Tibial nerve (tissue), 4 donors: ENCODE measurements at regions not wholly inside any gene's neighbourhood (a gene's known extent, or its start where the extent isn't known, plus 50 kb on each side); places are given as distances from the start of the nearest gene placed in this dataset.

Experiments used
- DNase-seq, 2 donors: peaks; one replicate each; pipeline ENCODE4 v3.0.0-alpha.2; 2019; ENCODE audit warnings: low spot score in 2 of 2
- H3K27ac ChIP-seq, 4 donors: fragments of 200-600 bp; sonication (generic) in 3 of 4; one replicate each; pipeline ENCODE4 v1.5.1; 2017 to 2019; ENCODE audit warnings: mild to moderate bottlenecking in 1 of 4
- H3K27me3 ChIP-seq, 2 donors: fragments of 200-600 bp; sonication (generic) in 1 of 2; one replicate each; pipeline versions ENCODE4 v1.5.1 to v1.6.0; 2017 to 2019
- H3K36me3 ChIP-seq, 3 donors: fragments of 200-600 bp; sonication (generic); one replicate each; pipeline ENCODE4 v1.5.1; 2018 to 2019
- H3K4me1 ChIP-seq, 4 donors: fragments of 200-600 bp; sonication (generic) in 3 of 4; one replicate each; pipeline ENCODE4 v1.5.1; 2017 to 2019
- H3K4me3 ChIP-seq, 4 donors: fragments of 200-600 bp; sonication (generic) in 3 of 4; one replicate each; pipeline ENCODE4 v1.5.1; 2017 to 2019; ENCODE audit warnings: mild to moderate bottlenecking in 1 of 4, moderate library complexity in 1 of 4
- H3K9me3 ChIP-seq, 4 donors: fragments of 200-600 bp; sonication (generic) in 3 of 4; one replicate each; pipeline ENCODE4 v1.5.1; 2017 to 2019
- CTCF ChIP-seq, 5 experiments: fragments of 200-600 bp in 3 of 5; fragments of 450-650 bp in 2 of 5; sonication (generic) in 3 of 5; IDR thresholded peaks; one replicate each; pipeline ENCODE4 v1.5.1; 2016 to 2019; ENCODE audit warnings: antibody characterized with exemption in 5 of 5, mild to moderate bottlenecking in 3 of 5, moderate library complexity in 2 of 5
- EP300 ChIP-seq, 2 donors: sonication (generic); formaldehyde crosslinking; IDR thresholded peaks; one replicate each; pipeline ENCODE4 v1.6.1; 2017; ENCODE audit warnings: antibody characterized with exemption in 2 of 2, mild to moderate bottlenecking in 1 of 2
- POLR2A ChIP-seq, 2 donors: fragments of 450-650 bp; IDR thresholded peaks; one replicate each; pipeline ENCODE4 v1.6.1; 2017; ENCODE audit warnings: antibody characterized with exemption in 2 of 2, mild to moderate bottlenecking in 2 of 2, moderate library complexity in 2 of 2
- WGBS, 2 donors: methylation state at CpG; one replicate each; pipeline ENCODE4 v1.1.5; 2018; 5-methylcytosine and 5-hydroxymethylcytosine counted together

GRCh38 chr18:44497311-44497710, 183.4 kb upstream of the SETBP1 start:
- DNase-seq: no peak
- Histone ChIP-seq H3K36me3 (no peaks in the 10 kb centered on the region), H3K4me3 (no peak overlapping the region), H3K9me3 (no peaks in the 10 kb centered on the region), H3K27ac (no peak overlapping the region), H3K27me3 (no peaks in the 10 kb centered on the region), H3K4me1 (no peaks in the 10 kb centered on the region)
- 47 to 57% methylated on average over 3 of the region's 3 CpGs for WGBS, 2 donors
- TF ChIP-seq POLR2A (IDR thresholded peaks at IDR 0.05) (no peak), CTCF (IDR thresholded peaks at IDR 0.05) (no peak), EP300 (IDR thresholded peaks at IDR 0.05) (no peak)

- DNase-seq: no peak
- Histone ChIP-seq H3K4me1 (no peaks in the 10 kb centered on the region), H3K4me3 (no peak overlapping the region), H3K9me3 (no peaks in the 10 kb centered on the region), H3K27ac (no peak overlapping the region), H3K36me3 (no peaks in the 10 kb centered on the region), H3K27me3 (no peaks in the 10 kb centered on the region)
- no peak for TF ChIP-seq CTCF (IDR thresholded peaks at IDR 0.05)
- TF ChIP-seq EP300 (IDR thresholded peaks at IDR 0.05): no peak
- no peak for TF ChIP-seq POLR2A (IDR thresholded peaks at IDR 0.05)
- 81 to 90% methylated on average over 3 of the region's 3 CpGs for WGBS, 2 donors
Observed at GRCh38 chr18:44497757-44498490, 182.8 kb upstream of the SETBP1 start.

- no peak for TF ChIP-seq POLR2A (IDR thresholded peaks at IDR 0.05)
- no peak for TF ChIP-seq EP300 (IDR thresholded peaks at IDR 0.05)
- TF ChIP-seq CTCF (IDR thresholded peaks at IDR 0.05): no peak
- H3K4me3 ChIP-seq: no peak overlapping the region
- no peaks in the 10 kb centered on the region for H3K36me3 ChIP-seq
- no peak overlapping the region for H3K27ac ChIP-seq
- no peaks in the 10 kb centered on the region for H3K9me3 ChIP-seq
- H3K27me3 ChIP-seq: no peaks in the 10 kb centered on the region
- no peaks in the 10 kb centered on the region for H3K4me1 ChIP-seq
- no peak for DNase-seq
- 72 to 83% methylated on average over 2 of the region's 2 CpGs for WGBS, 2 donors
Observed at GRCh38 chr18:44500808-44501610, 179.7 kb upstream of the SETBP1 start.

GRCh38 chr18:44502221-44502620, 178.5 kb upstream of the SETBP1 start:
- H3K27me3 ChIP-seq: no peaks in the 10 kb centered on the region
- no peak for DNase-seq
- no peak overlapping the region for H3K4me3 ChIP-seq
- H3K9me3 ChIP-seq: no peaks in the 10 kb centered on the region
- H3K27ac ChIP-seq: no peak overlapping the region
- no peaks in the 10 kb centered on the region for H3K36me3 ChIP-seq
- no peaks in the 10 kb centered on the region for H3K4me1 ChIP-seq
- TF ChIP-seq EP300 (IDR thresholded peaks at IDR 0.05) (no peak), CTCF (IDR thresholded peaks at IDR 0.05) (no peak), POLR2A (IDR thresholded peaks at IDR 0.05) (no peak)
- 78 to 82% methylated on average over 1 of the region's 1 CpG for WGBS, 2 donors

- no peaks in the 10 kb centered on the region for H3K9me3 ChIP-seq
- no peaks in the 10 kb centered on the region for H3K27me3 ChIP-seq
- no peak overlapping the region for H3K4me3 ChIP-seq
- TF ChIP-seq EP300 (IDR thresholded peaks at IDR 0.05) (no peak), POLR2A (IDR thresholded peaks at IDR 0.05) (no peak), CTCF (IDR thresholded peaks at IDR 0.05) (no peak)
- H3K4me1 ChIP-seq: no peaks in the 10 kb centered on the region
- no peaks in the 10 kb centered on the region for H3K36me3 ChIP-seq
- H3K27ac ChIP-seq: no peak overlapping the region
- no peak for DNase-seq
Observed at GRCh38 chr18:44502790-44503189, 177.9 kb upstream of the SETBP1 start.
